Astrocyte (in vitro differentiated cells and primary cell): ENCODE measurements at regions not wholly inside any gene's neighbourhood (a gene's known extent, or its start where the extent isn't known, plus 50 kb on each side); places are given as distances from the start of the nearest gene placed in this dataset.

ENCODE experiments used
- DNase-seq: peaks from one replicate; pipeline ENCODE4 v3.0.0-alpha.2; 2010; ENCODE audit warnings: low read depth
- FAIRE-seq: peaks from 2 replicates; lab custom pipeline; 2011; peaks lifted over from hg19 to GRCh38; lab: Jason Lieb, UNC
- H2AFZ ChIP-seq: 2 replicates; pipeline ENCODE4 v1.6.0; 2012; ENCODE audit warnings: low read depth, low read length, inconsistent platforms
- H3K27ac ChIP-seq: 2 replicates; pipeline ENCODE4 v1.5.1; 2011; ENCODE audit warnings: low read depth, low read length, inconsistent platforms
- H3K27me3 ChIP-seq: 2 replicates; pipeline ENCODE4 v1.6.0; 2011; ENCODE audit warnings: low read length, inconsistent platforms; ENCODE audit not compliant: insufficient read depth
- H3K36me3 ChIP-seq: 2 replicates; pipeline ENCODE4 v1.5.1; 2011; ENCODE audit warnings: low read length, inconsistent platforms; ENCODE audit not compliant: insufficient read depth
- H3K4me1 ChIP-seq: 2 replicates; pipeline ENCODE4 v1.5.1; 2011; ENCODE audit warnings: low read length, inconsistent platforms; ENCODE audit not compliant: insufficient read depth
- H3K4me2 ChIP-seq: 2 replicates; pipeline ENCODE4 v1.6.0; 2012; ENCODE audit warnings: low read length, inconsistent platforms
- H3K4me3 ChIP-seq: 2 replicates; pipeline ENCODE4 v1.5.1; 2011; ENCODE audit warnings: low read depth, mild to moderate bottlenecking, low read length, inconsistent platforms; ENCODE audit not compliant: insufficient read depth
- H3K79me2 ChIP-seq: 2 replicates; pipeline ENCODE4 v1.6.0; 2012; ENCODE audit warnings: mild to moderate bottlenecking, low read length, inconsistent platforms; ENCODE audit not compliant: insufficient read depth
- H3K9ac ChIP-seq: 2 replicates; pipeline ENCODE4 v1.6.0; 2012; ENCODE audit warnings: mild to moderate bottlenecking, low read length, inconsistent platforms
- H3K9me3 ChIP-seq: 2 replicates; pipeline ENCODE4 v1.5.1; 2012; ENCODE audit warnings: low read depth, mild to moderate bottlenecking, low read length, inconsistent platforms; ENCODE audit not compliant: insufficient read depth
- H4K20me1 ChIP-seq: 2 replicates; pipeline ENCODE4 v1.6.0; 2012; ENCODE audit warnings: low read length, inconsistent platforms; ENCODE audit not compliant: insufficient read depth
- H3K27ac Mint-ChIP-seq: one replicate; pipeline ENCODE4 v1.8.0; 2021; ENCODE audit warnings: mild to moderate bottlenecking, mixed read lengths; ENCODE audit not compliant: unreplicated experiment
- H3K27me3 Mint-ChIP-seq: one replicate; pipeline ENCODE4 v1.8.0; 2021; ENCODE audit warnings: low read depth, mixed read lengths; ENCODE audit not compliant: unreplicated experiment
- H3K36me3 Mint-ChIP-seq: one replicate; pipeline ENCODE4 v1.8.0; 2021; ENCODE audit warnings: low read depth, mixed read lengths; ENCODE audit not compliant: unreplicated experiment
- H3K4me1 Mint-ChIP-seq: one replicate; pipeline ENCODE4 v1.8.0; 2021; ENCODE audit warnings: low read depth, mixed read lengths; ENCODE audit not compliant: unreplicated experiment
- H3K4me3 Mint-ChIP-seq: one replicate; pipeline ENCODE4 v1.8.0; 2021; ENCODE audit warnings: mild to moderate bottlenecking, moderate library complexity, mixed read lengths; ENCODE audit not compliant: unreplicated experiment
- H3K9me3 Mint-ChIP-seq: one replicate; pipeline ENCODE4 v1.8.0; 2021; ENCODE audit warnings: mild to moderate bottlenecking, mixed read lengths; ENCODE audit not compliant: unreplicated experiment
- EZH2 ChIP-seq: IDR thresholded peaks from 2 replicates; pipeline ENCODE4 v1.6.1; 2012; ENCODE audit warnings: mild to moderate bottlenecking, low read length, inconsistent platforms; ENCODE audit not compliant: insufficient read depth
- TF ChIP-seq, protein P1 (sequence below): IDR thresholded peaks from 2 replicates; pipeline ENCODE4 v1.5.1; 2011; ENCODE audit warnings: low read depth, mild to moderate bottlenecking, inconsistent platforms, low read length, moderate library complexity; ENCODE audit not compliant: insufficient read depth

DNA sequence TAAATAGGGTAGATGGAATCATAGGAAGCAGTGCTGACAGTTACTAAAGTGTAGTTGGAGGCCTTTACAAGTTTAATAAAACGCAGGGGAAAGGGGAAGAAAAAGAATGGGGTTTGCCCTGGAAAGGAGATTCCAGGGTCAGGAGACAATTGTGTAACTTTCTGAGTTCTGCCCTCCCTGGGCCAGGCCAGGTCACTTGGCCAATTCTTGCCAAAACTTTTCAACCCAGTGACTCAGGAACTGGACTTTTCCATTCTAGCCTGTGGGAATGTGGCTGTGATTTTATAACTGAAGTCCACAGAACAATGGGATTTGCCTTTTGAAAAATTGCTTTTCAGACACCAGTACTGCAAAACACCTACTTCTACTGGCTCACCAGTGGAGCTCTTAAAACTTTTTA lies 289.8 kb upstream of the ANKRD55 start:
- H3K79me2 ChIP-seq, result no peaks in the 10 kb centered on the region
- H3K27ac Mint-ChIP-seq, result no peak overlapping the region
- H3K4me2 ChIP-seq, result no peak overlapping the region
- FAIRE-seq (no peak), DNase-seq (no peak)
- no peaks in the 10 kb centered on the region for H4K20me1 ChIP-seq
- no peaks in the 10 kb centered on the region for H3K4me1 ChIP-seq
- no peak overlapping the region for H2AFZ ChIP-seq
- H3K4me3 ChIP-seq, result no peak overlapping the region
- peaks cover 16% of the 10 kb centered on the region for H3K4me1 Mint-ChIP-seq
- no peak overlapping the region for H3K27ac ChIP-seq
- no peaks in the 10 kb centered on the region for H3K36me3 ChIP-seq
- H3K4me3 Mint-ChIP-seq, result no peak overlapping the region
- H3K9ac ChIP-seq, result no peak overlapping the region
- no peaks in the 10 kb centered on the region for H3K36me3 Mint-ChIP-seq
- H3K27me3 Mint-ChIP-seq, result peaks cover 23% of the 10 kb centered on the region
- TF ChIP-seq, protein P1, sequence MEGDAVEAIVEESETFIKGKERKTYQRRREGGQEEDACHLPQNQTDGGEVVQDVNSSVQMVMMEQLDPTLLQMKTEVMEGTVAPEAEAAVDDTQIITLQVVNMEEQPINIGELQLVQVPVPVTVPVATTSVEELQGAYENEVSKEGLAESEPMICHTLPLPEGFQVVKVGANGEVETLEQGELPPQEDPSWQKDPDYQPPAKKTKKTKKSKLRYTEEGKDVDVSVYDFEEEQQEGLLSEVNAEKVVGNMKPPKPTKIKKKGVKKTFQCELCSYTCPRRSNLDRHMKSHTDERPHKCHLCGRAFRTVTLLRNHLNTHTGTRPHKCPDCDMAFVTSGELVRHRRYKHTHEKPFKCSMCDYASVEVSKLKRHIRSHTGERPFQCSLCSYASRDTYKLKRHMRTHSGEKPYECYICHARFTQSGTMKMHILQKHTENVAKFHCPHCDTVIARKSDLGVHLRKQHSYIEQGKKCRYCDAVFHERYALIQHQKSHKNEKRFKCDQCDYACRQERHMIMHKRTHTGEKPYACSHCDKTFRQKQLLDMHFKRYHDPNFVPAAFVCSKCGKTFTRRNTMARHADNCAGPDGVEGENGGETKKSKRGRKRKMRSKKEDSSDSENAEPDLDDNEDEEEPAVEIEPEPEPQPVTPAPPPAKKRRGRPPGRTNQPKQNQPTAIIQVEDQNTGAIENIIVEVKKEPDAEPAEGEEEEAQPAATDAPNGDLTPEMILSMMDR, result no peak
- TF ChIP-seq EZH2, result no peak
- no peaks in the 10 kb centered on the region for H3K9me3 ChIP-seq
- H3K27me3 ChIP-seq, result peaks cover 8% of the 10 kb centered on the region
- H3K9me3 Mint-ChIP-seq, result no peaks in the 10 kb centered on the region

DNA sequence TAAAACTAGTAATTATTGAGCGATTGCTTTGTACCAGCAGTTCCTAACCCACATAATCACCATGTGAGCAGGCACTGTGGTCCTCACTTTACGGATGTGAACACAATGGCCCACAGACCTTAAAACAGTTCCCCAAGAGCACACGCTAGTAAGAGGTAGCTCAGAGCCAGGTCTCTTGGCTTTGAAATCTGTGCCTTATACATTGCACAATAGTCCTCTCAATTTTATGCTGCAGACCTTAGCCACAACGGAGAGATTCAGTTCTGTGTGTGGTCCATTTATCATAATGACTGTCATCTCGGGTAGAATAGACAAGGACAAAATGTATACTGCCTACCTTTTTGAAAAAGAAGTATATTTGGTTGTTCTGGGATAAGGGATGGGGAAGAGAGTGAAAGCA lies 289.0 kb upstream of the ANKRD55 start:
- Mint-ChIP-seq H3K36me3 (no peaks in the 10 kb centered on the region), H3K4me1 (peaks cover 17% of the 10 kb centered on the region), H3K27me3 (peaks cover 24% of the 10 kb centered on the region), H3K9me3 (no peaks in the 10 kb centered on the region), H3K27ac (no peak overlapping the region), H3K4me3 (no peak overlapping the region)
- TF ChIP-seq EZH2, result no peak
- TF ChIP-seq, protein P1, result no peak
- DNase-seq, result no peak
- Histone ChIP-seq H4K20me1 (no peaks in the 10 kb centered on the region), H2AFZ (no peak overlapping the region), H3K27me3 (peaks cover 8% of the 10 kb centered on the region), H3K79me2 (no peaks in the 10 kb centered on the region), H3K36me3 (no peaks in the 10 kb centered on the region), H3K9me3 (no peaks in the 10 kb centered on the region), H3K9ac (no peak overlapping the region), H3K4me1 (no peaks in the 10 kb centered on the region), H3K27ac (no peak overlapping the region), H3K4me2 (no peak overlapping the region), H3K4me3 (no peak overlapping the region)
- no peak for FAIRE-seq

DNA sequence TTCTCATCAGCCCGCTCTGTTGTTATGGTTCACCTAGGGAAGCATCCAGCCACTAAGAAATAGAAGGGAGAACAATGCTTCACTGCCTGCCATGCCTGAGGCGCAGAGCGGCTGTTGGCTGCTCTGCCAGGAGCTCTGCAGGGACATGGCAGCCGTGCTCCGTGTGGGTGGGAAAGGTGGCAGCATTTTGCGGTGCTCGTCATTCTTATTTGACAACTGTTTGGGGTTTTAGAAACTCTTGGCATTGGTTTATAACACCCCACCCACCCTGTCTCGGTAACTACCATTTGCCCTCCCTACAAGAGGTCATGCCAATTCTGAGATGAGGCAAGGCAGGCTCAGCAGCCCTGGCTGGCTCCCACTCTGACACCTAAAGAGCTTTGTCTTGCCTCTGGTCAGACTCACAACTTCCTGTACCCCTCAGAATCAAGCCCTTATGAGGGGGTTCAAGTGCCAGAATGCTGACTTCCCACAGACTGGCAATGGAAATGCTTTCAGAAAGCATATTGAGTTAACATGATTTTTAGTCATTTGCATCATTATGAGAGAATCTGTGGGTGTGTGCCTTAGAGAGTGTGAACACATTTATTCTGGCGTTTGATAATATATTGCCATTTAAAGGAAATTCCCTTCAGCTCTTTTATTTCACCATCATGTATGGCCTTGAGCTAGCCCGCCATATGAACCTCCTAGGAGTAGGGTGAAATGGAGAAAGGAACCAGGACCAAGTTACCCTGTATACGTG lies 288.0 kb upstream of the ANKRD55 start:
- H3K4me2 ChIP-seq, result no peak overlapping the region
- FAIRE-seq (no peak), DNase-seq (no peak)
- no peaks in the 10 kb centered on the region for H3K4me1 ChIP-seq
- peaks cover 23% of the 10 kb centered on the region for H3K4me1 Mint-ChIP-seq
- H4K20me1 ChIP-seq, result no peaks in the 10 kb centered on the region
- H3K9me3 Mint-ChIP-seq, result no peaks in the 10 kb centered on the region
- no peak overlapping the region for H3K4me3 ChIP-seq
- H3K27me3 Mint-ChIP-seq, result peaks cover 24% of the 10 kb centered on the region
- TF ChIP-seq EZH2, result no peak
- TF ChIP-seq, protein P1, result no peak
- no peak overlapping the region for H2AFZ ChIP-seq
- no peak overlapping the region for H3K27ac ChIP-seq
- H3K9me3 ChIP-seq, result no peaks in the 10 kb centered on the region
- H3K36me3 ChIP-seq, result no peaks in the 10 kb centered on the region
- no peak overlapping the region for H3K27ac Mint-ChIP-seq
- H3K36me3 Mint-ChIP-seq, result no peaks in the 10 kb centered on the region
- no peaks in the 10 kb centered on the region for H3K79me2 ChIP-seq
- no peak overlapping the region for H3K4me3 Mint-ChIP-seq
- no peak overlapping the region for H3K9ac ChIP-seq
- peaks cover 8% of the 10 kb centered on the region for H3K27me3 ChIP-seq
